HG03575 (cell line): ENCODE measurements at regions not wholly inside any gene's neighbourhood (a gene's known extent, or its start where the extent isn't known, plus 50 kb on each side); places are given as distances from the start of the nearest gene placed in this dataset.
"Not testable (repeated sequence)": the region's sequence is repeated elsewhere in the genome, so short reads cannot be mapped to it uniquely, and the experiment has no call there.

Source experiments
- ATAC-seq: cut with Tn5 transposase; IDR thresholded peaks from one replicate; pipeline ENCODE4 v1.9.1; 2021; ENCODE audit not compliant: unreplicated experiment, insufficient number of reproducible peaks, low FRiP score; ENCODE audit errors: extremely low read depth

DNA sequence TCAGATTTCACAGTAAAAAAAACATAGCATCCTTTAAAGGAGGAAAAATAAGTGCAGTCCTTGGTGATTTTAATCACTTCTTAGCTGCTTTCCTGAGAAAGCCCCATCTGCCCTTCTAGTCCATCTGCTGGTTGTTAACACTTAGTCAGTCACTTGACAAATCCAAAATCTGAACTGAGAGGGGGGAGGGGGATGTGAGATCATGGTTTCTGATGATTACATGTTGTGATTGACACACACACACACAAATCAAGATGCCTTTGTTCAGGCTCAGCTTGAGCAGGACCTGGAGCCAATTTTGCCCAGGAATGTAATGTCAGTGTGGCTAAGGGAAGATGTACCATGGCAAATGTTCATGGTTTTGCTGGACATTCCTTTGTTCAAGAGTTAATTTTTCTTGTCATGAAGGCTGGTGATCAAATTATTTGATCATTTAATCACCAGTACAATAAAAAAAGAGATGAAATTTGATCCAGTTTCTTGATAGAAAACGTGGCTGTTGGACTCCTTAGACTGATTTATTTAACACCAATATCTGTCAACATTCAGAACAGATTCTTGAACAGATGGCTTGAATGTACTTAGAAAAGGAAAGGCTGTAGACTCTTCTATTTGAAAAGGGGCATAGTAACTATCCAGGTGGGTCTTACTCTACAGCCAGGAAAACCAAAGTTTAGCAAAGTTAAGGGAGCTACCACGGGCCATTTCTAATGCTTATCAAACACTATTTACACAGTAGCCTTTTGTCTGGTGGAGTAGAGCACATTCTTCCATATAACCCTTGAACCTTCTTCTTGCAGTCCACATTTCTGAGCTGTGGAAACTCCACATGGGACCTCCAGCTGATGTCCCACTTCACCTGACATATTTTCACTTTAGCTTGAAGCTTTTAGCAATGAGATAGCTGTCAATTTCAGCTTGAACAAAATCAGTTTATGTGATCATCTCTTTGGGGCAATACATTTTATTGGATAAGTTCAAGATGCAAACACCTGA, 408.7 kb downstream of the PIK3C3 start:
- ATAC-seq: no peak

DNA sequence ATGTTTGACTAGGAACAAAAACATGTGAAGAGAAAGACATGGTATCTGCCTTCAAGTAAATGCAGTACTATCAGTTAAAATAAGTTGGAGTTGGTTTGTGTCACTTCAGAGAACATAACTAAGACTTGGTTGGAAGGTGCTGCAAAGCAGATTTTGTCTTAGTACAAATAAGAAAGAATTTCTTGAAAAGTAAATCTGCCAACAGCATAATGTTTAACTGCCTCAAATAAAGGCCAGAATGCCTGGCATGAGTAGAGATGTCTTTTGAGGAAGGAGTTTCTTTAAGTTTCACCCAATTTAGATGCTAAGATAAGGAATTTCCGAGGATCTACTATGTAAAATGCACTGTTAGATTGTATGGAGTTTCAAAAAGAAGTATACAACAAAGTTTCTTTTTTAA, 409.7 kb downstream of the PIK3C3 start:
- no peak for ATAC-seq

DNA sequence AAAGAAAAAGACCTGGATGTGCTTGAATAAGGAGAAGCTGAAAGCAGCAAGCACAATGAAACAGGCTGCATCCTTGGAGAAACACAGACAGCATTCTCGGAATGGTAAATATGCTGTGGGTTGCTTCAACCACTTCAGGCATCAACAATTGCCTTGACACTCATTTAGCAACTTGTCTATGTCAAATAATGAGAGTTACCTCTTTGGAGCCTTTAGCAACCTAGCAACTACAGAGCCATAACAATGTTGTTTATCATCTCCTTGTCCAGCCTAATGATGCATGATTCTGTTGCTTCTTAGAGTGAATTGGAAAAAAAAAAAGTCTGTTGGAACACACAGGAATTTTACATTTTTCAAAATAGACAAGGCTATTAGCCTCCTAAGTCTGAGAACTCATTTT, 410.6 kb downstream of the PIK3C3 start:
- no peak for ATAC-seq

DNA sequence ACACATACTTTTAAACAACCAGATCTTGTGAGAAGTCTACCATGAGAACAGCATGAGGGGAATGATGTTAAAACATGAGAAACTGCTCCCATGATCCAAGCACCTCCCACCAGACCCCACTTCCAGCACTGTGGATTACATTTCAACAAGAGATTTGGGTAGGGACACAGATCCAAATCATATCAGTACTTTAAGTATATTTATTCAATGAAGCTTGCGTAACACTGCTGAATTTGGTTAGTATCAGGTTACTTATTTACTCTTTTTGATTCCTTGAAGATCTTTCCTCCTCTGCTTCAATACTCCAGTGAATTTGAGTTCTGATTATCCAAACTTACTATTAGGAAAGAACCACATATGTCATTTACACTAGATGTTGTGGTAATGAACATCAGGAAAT, 418.6 kb downstream of the PIK3C3 start:
- ATAC-seq: no peak

DNA sequence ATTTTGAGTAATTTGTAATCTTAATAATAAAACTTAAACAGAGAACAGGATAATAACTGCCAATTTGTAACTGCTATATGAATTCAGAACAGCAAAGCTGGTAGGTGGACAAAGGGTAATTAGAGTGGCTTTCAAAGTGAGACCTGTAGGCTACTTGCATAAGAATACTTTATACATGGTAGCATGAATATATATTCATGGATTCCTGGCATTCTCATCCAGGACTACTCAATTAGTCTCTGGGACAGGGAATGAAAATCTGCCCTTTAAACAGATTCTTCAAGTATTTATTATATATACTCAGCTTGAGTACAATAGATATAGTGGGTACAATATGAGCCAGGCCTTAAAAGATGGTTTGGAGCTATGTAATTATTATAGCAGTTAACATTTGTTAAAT, 419.9 kb downstream of the PIK3C3 start:
- no peak for ATAC-seq

DNA sequence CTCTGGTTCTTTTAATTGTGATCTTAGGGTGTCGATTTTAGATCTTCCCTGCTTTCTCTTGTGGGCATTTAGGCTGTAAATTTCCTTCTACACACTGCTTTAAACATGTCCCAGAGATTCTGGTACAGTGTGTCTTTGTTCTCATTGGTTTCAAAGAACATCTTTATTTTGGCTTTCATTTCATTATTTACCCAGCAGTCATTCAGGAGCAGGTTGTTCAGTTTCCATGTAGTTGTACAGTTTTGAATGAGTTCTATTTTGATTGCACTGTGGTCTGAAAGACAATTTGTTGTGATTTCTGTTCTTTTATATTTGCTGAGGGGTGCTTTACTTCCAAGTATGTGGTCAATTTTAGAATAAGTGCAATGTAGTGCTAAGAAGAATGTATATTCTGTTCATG, 423.8 kb downstream of the PIK3C3 start:
- not testable (repeated sequence) for ATAC-seq

DNA sequence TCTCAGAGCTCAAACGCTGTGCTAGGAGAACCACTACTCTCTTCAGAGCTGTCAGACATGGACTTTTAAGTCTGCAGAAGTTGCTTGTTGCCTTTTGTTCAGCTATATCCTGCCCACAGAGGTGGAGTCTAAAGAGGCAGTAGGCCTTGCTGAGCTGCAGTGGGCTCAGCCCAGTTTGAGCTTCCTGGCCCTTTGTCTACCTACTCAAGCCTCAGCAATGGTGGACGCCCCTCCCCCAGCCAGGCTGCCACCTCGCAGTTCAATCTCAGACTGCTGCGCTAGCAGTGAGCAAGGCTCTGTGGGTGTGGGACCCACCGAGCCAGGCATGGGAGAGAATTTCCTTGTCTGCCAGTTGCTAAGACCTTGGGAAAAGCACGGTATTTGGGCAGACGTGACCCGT, 426.2 kb downstream of the PIK3C3 start:
- not testable (repeated sequence) for ATAC-seq

DNA sequence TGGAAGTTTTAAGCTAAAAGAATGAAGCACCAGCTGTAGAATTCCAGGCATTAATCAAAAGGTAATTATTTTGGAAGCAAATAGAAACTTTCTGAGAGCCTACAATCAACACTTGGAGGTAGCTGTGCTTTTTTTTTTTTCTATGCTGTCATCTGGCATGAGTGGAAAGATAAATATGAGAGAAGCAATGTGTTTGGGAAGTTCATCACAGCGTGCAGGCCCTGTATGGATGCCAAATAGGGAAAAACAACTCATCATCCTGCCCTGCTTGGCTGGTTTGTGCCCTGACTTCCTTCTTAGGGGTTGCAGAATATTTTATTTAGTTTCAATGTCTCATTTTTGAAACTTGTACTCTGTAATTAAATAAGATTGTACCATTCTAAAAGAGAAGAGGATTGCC, 437.4 kb downstream of the PIK3C3 start:
- no peak for ATAC-seq

DNA sequence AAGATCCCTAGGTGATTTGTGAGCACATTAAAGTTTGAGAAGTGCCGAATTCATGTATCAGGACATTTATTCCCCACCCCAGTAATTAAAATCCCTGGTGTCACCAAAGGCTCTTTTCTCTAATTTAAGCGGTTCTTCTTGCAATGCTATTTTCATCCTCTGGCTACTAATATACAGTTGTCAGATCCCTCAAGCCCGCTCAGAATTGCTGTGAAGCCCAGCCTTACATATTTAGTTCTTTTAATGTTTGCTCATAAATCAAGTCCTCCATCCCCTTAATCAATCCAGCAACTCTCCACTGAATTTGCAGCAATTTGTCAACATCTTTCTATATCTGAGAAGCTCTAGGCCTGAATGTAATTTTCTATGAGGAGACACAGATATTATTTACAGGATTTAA, 437.9 kb downstream of the PIK3C3 start:
- no peak for ATAC-seq

DNA sequence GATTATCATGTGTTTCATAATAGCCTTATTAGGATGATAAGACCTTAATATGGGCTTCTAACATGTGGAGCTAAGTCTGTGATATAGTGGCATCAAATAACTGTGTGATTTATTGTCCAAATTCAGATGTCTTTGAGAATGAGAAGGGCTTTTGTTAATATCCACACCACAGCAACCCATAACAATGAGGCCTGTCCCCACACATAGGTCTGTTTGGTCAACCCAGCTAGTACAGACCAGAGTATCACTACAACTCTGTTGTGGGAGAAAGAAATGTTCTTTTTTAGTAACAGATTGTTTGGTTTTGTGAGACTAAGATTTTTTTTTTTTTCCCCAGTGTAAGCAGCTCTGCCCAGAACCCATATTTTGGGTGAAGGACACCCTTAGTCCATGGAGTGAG, 439.2 kb downstream of the PIK3C3 start:
- ATAC-seq: no peak

DNA sequence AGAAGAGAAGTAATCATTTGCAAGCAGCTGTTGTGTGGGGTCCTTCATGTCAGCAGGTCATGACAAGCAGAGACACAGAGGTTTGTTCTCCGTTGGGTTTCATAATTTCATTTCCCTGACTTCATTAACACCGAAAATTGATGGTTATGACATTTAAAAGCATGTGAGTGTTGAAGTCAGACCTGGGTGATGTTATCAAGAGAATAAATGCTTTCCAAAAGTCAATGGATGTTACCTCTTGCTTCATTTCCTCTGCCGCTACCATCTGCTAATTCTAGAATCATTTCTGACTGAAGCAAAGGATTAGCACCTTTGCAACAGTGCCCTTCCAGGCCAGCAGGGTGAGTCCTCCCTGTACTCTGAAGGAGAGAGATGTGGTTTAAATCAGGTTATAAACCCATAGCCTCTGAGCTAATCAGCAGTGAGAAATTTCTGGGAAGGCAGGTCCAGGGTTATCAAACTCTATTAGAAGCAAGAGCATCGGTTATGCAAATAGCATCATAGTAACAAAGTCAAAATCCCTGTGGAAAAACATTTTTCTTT, 446.2 kb downstream of the PIK3C3 start:
- ATAC-seq: no peak

DNA sequence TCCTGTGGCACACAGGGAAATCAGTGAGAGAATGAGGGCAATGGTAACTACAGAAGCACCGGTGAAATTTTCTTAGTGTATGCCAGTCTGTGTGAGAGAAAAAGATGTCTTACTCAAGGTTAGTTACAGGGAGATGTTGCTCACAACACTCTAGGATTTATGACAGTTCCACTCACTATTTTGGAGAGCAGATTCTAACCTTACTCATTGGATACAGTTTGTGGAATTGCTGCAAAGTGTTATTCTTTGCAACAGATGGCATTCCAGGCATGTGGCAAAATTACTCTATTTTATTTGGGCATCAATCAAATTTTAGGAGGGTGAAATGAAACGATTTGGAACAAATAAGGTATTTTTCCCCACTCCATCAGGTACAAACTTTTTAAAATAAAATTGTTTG, 449.1 kb downstream of the PIK3C3 start:
- ATAC-seq: no peak

DNA sequence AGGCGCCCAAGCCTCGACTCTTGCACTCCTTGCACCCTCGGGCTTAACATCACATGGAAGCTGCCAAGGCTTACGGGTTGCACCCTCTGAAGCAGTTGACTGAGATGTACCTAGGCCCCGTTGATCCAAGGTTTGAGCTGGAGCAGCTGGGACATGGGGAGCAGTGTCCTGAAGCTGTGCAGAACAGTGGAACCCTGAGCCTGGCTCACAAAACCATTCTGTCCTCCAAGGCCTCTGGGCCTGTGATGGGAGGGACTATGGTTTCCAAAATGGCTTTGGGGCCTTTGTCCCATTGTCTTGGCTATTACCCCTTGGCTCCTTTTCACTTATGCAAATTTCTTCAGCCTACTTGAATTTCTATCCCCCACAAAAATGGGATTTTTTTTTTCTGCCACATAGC, 454.0 kb downstream of the PIK3C3 start:
- no peak for ATAC-seq

DNA sequence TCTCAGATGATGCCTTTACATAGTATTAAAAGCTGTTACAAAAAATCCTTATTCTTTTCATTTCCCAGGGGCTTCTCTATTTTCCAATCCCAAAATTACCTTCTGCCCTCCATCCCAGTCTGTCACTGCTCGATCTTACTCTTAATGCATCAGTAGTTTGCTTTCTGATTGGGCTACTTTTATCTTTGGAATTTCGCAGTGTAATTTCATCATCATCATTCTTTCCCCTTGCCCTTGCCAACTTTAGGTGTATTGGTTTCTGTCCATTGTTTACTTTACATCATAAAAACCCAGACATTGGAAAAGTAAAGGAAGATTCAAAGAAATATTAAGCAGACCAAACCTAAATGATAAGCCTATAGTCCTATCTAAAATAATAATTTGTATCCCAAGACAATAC, 457.2 kb downstream of the PIK3C3 start:
- ATAC-seq: no peak

DNA sequence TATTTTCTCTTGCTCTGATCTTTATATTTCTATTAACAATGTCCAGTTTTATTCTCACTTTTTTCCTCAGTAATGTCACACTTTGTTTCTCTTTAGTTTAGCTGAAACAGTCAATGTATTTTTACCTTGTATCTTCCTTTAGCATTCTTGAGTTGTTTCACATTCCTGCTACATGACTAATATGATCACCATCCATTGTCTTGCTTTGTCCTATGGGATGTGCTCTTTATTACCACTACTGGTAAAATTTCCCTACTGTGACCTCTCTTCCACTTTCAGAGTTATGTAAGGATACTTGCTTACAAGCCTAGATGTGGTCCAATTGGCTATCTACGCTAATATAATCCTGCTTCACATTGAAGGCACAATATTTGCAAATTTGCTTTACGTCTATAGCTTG, 457.9 kb downstream of the PIK3C3 start:
- no peak for ATAC-seq

DNA sequence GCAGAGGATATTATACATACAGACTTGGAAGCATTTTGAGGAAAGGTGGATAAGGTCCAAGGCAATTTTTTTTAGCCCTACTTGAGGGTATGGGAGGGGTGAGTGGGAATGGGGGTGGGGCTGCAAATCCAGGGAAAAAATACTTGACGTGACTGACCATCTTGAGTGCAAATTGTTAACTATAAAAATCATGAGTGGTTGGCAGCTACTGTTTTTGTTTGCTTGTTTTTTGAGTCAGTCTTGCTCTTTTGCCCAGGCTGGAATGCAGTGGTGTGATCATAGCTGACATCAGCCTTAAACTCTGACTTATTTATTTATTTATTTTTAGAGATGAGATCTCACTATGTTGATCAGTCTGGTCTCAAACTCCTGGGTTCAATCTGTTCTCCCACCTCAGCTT, 458.8 kb downstream of the PIK3C3 start:
- ATAC-seq: no peak

DNA sequence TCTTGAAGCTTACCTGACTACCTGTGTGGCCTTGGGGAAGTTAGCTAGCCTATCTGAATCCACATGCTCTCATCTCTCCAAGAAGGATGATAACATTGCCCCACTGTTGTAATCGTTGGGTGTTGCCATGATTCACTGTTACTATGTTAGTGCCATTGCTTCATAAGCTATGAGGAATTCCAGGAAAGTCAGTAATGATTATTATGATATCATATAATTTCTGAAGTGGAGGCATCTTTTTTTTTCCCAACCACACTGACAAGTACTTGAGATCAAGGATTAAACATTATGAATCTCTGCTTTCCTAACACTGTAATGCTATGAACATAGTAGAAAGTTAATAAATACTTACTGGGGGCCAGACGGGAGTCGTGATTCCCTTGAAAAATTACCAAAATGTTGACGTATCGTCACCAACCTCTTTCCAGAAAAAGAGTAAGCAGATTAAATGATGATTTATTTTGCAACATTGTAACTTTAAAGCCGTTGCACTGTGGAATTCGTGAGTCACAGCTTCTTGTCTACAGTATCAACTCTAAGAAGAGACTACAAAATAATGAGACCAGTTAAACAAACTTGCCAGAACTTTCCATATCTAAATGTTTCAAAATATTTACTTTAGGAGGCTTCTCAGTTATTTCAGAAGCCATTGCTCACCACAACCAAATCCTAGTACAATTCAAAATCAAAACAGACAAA, 459.9 kb downstream of the PIK3C3 start:
- ATAC-seq: no peak

DNA sequence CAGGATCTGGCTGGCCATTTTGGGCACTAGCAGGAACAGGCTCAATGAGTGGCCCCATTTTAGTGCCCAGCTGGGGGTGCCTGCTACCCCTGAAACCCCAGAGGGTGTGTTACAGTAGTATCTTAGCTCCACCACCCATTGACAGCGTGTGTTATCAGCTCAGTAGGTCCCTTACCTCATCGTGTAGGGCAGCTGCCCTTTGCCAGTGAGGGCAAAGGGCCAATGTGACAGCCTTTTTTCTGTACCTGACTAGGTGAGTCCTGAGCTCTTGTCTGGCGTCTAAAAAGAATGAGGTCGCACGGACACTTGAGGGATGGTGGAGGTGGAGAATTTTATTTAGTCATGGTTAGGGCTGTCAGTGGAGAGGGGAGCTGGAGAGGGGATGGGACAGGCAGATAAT, 462.2 kb downstream of the PIK3C3 start:
- ATAC-seq: no peak

DNA sequence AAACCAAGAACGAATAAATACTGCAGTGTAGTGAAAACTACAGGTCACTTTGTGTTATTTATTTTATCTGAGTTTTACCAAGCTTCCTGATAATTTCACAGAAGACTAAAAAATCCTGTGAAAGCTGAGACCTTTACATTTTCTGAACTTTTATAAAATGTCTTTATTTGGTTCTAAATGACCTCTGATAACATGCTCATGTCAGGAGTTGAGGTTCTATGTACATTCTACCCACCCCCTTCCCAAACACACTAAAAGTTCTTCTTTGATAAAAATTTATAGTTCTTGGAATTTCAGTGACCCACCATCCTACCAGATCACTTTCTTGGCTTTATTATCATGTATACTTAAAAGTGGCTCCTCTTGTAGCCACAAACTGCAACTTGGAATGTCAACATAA, 463.1 kb downstream of the PIK3C3 start:
- no peak for ATAC-seq

DNA sequence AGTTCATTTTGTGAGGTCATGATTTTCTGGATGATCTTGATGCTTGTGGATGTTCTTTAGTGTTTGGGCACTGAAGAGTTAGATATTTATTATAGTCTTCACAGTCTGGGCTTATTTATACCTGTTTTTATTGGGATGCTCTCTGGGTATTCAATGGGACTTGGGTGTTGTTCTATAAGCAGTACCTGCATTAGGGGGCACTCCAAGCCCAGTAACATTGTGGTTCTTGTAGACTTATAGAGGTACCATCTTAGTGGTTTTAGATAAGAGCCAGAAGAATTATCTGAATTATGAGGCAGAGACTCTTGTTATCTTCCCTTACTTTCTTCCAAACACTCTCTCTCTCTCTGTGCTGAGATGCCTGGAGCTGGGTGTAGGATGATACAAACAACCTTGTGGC, 470.0 kb downstream of the PIK3C3 start:
- no peak for ATAC-seq
